Hematopoietic multipotent progenitor cell treated with erythropoietin and hydrocortisone succinate and interleukin-3 and kit ligand, for 15 days (in vitro differentiated cells): ENCODE measurements at regions not wholly inside any gene's neighbourhood (a gene's known extent, or its start where the extent isn't known, plus 50 kb on each side); places are given as distances from the start of the nearest gene placed in this dataset.

Source experiments
- DNase-seq: peaks from one replicate; pipeline ENCODE4 v3.0.0-alpha.2; 2015; ENCODE audit warnings: low spot score

DNA sequence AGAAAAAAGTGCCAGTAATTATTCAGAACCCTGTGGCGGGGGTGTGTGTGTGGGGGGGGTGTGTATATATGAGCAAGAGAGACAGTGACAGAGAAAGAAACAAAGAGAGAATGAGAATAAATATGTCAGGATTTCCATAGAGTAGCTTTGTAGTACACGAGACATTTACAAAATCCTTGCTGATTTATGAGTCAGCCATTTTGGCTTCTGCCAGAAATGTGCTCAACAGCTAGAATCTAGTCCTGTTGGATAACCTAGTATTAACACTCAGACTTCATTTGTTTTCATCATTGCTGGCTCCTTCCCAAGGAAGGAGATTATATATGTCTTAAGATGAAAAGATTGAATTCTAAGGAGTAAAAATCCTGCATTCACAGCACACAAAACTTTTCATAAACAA, 140.5 kb upstream of the HNRNPA3 start:
- no peak for DNase-seq

- DNase-seq = no peak
Observed at GRCh38 chr2:177073611-177074010, 139.0 kb upstream of the HNRNPA3 start.

- no peak for DNase-seq
Observed at GRCh38 chr2:177074099-177074710, 138.4 kb upstream of the HNRNPA3 start.

DNA sequence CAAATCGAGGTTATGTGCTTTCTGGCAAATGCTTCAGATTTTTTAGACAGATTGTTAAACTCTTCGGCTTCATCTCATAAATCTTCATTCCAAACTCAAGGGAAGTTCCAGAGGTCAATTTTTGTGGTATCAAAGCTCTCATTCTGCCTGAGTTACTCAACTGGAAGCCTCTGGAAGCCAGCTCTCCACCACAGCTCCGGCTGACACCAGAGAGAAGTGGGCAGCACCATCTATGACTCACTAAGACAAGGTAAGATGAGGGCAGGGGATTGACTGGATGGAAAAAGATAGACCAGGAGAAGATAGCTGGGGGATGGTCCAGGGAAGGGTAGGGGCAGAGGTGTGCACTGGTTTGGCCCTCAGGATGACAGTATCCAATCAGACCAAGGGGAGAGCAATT, 137.3 kb upstream of the HNRNPA3 start:
- no peak for DNase-seq

DNA sequence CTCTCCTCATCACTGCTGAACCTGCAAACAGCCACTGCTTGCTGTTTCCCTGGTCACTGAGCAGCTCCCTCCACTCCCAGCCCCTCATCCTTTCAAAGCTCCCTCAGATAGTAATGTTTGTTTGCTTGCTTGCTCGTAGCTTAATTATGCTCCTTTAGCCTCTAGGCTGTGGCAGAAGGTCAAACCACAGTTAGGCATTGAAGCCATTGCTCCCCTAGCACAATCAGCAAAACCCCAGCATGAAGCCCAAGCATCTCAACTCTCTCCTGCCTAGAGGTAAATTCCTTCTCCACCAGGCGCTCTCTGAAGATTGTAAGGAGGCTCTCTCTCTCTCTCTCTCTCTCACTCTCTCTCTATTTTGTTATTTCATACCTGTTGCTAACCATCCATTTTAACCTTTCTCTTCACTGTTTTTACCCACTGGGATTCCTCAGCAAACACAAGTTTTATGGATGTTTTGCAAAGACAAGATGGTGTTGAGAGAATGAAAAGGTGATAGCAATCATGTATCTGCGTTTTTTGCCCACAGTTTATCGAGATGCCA, 135.9 kb upstream of the HNRNPA3 start:
- DNase-seq = no peak

DNA sequence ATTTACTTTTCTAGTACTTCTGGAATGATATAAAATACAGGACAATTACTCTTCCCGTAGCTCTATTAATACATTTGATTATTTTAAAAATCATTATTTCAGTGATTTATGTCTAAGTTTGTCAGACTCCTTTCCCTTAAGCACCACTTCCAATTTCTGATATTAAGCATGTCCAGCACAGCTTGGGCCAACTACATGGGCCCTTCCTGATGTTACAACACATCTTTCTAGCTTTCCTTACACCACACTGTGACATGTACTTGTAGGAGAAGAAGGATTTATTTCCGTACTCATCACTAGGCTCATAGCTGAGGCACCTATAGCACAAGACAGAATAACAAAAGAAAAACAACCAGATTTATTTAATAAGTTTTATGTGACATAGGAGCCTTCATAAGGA, 134.8 kb upstream of the HNRNPA3 start:
- DNase-seq = no peak

DNA sequence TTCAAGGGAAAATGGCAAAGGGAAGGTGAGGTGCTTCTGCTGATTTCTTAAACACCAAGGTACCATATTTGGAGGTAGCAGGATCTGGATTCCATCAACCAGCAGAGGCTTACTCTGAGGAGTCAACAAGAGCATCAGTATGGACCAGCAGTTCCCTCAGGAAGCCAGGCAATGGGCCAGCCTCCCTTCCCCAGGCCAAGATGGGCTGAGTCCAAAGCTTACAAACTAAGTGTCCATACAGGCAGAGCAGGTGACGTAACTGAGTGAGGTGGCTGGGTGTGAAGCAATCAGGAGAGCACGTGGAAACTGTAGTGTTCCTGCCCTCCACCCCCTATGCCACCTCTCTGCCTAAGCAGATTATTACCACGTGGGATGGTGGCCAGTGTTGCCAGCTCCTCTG, 134.2 kb upstream of the HNRNPA3 start:
- no peak for DNase-seq

DNA sequence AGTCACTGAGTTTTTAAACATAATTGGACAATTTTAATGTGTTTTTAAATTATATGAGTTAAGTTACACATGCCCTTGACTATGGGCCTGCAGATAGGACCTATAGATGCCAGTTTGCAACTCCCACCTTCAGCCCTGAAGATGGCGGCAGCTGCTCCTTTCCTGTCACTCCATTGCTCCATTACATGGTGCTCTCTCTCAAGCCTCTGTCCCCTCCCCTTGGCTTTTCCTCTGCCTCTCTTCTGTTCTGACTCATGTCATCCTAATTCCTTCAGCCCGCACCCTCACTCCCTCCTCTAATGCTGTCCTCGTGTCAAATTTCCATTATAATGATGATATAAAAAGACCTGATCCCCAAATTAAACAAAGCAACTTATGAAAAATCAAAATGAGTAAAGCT, 133.7 kb upstream of the HNRNPA3 start:
- DNase-seq = no peak

DNA sequence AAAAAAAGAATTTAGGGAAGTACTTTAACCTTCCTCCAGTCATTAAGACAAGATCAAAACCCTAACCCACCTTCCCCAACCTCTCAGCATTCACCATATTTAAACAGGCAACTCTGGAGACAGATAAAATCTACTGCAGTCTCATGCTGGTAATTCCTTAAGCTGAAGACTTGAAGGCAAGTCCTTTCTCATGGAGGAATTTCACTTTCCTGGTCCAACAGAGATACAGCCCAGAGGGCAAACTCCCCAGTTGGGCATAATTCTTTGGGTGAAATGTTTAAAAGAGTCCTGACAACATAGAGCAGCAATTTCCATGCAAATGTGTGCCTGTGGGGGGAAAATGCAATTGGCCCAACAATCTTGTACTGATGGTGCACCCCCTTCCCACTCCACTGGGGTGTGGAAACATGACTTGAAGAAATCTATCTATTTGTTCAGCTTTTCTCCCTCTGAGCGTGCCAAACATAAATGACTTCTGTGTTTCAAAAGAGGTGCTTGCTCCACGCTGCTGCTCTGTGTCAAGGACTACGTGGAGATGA, 131.8 kb upstream of the HNRNPA3 start:
- no peak for DNase-seq

DNA sequence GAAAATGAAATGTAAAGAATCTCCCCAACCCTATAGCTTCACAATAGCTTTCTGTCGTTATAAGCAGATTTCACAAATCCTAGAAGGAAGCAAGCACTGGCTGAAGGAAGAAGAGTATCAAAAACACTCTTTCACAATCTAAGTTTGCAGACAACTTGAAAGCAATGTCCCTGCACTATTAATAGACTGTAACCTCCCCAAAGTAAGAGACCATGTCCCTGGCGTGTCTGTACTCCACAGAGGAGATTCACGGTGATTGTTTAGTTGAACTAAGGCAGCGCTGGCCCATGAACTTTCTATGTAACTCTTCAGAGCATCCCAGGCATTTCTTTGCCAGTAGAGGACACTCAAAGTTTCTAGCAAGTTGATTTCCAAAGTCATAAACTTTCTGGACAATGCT, 128.0 kb upstream of the HNRNPA3 start:
- no peak for DNase-seq

- DNase-seq = no peak
Observed at GRCh38 chr2:177088529-177088928, 124.1 kb upstream of the HNRNPA3 start.

- DNase-seq = no peak
Observed at GRCh38 chr2:177090967-177091366, 121.6 kb upstream of the HNRNPA3 start.

DNA sequence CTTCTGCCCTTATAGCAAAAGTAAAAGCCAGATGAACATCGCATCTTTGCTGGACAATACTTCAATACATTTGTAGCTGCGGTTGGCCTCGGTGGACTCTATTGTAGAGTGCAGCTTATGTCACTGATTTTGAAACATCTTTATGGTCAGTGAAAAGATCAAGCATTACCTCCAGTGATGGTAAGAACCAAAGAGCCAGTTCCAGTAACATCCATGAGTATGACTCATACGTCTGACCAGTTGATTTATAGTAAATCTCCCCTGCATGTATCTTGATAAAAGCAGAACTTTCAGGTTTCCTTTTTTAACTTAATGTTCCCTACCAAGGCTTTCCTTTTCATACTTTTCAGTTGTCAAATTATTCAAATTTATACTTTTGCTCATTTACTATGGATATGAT, 119.2 kb upstream of the HNRNPA3 start:
- no peak for DNase-seq

GRCh38 chr2:177098001-177098613, 114.5 kb upstream of the HNRNPA3 start:
- DNase-seq = no peak

- no peak for DNase-seq
Observed at GRCh38 chr2:177101930-177102329, 110.7 kb upstream of the HNRNPA3 start.

GRCh38 chr2:177106212-177106611, 106.4 kb upstream of the HNRNPA3 start:
- DNase-seq = no peak

DNA sequence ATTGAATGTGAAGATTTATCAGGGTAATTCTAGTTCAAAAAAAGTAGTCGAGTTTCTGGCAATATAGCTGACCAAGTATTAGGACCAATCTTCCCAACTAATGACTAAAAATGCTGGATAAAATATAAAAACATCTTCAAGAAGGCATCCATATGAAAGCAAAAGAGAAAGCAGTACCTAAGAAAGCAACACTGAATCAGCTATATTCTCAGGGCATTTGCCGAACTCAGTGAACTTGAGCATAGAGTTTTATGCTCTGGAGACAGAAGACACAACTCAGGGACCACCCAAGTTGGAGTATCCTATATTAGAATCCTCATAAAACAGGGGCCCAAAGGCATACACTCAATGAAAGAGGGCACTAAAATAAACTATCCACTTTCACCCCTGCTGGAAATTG, 103.7 kb upstream of the HNRNPA3 start:
- DNase-seq = no peak

- DNase-seq = no peak
Observed at GRCh38 chr2:177114712-177115111, 97.9 kb upstream of the HNRNPA3 start.

DNA sequence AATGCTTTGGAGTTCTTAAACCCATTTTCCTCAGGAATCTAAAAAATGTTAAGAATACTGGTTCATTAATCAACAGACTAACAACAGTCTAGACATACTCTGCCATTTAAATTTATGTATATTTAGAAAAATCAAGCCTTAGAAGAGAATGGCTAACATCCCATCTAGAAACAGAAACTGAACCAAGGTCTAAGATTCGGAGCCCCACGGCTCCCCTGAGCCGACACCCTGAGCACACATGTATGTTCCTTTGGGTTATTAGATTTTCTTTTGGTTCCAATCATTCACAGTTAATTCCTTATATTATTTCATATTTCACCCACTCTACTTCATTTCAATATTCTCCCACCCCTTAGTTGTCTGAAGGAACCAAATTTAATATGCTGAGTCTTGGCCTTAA, 94.8 kb upstream of the HNRNPA3 start:
- no peak for DNase-seq

- no peak for DNase-seq
Observed at GRCh38 chr2:177118636-177119035, 94.0 kb upstream of the HNRNPA3 start.

DNA sequence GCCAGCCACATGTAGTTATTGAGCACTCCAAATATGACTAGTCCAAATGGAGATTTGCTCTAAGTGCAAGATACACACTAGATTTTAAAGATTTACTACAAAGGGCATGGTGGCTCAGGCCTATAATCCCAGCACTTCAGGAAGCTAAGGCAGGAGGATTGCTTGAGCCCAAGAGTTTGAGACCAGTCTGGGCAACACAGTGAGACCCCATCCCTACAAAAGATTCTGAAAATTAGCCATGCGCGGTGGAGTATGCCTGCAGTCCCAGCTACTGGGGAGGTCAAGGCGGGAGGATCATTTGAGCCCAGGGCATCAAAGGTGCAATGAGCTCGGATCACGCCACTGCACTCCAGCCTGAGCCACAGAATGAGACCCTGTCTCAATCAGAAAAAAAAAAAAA, 93.5 kb upstream of the HNRNPA3 start:
- no peak for DNase-seq

GRCh38 chr2:177123048-177123447, 89.5 kb upstream of the HNRNPA3 start:
- DNase-seq = no peak

- DNase-seq = no peak
Observed at GRCh38 chr2:177124371-177124770, 88.2 kb upstream of the HNRNPA3 start.

DNA sequence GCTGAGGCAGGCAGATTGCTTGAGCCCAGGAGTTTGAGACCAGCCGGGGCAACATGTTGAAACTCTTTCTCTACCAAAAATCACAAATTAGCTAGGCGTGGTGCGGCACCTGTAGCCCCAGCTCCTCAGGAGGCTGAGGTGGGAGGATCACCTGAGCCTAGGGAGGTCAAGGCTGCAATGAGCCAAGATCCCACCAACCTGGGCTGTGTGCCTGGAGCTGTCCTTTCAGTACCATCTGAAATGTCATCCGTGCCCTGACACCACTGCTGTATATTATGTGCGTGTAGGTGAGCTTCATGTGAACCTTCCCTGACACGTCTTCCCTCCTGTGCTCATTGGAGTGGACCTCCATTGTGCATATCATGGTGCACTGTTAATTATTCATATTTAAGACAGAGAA, 84.8 kb upstream of the HNRNPA3 start:
- no peak for DNase-seq
